ENCODE measurements at regions not wholly inside any gene's neighbourhood (a gene's known extent, or its start where the extent isn't known, plus 50 kb on each side); places are given as distances from the start of the nearest gene placed in this dataset.

DNA sequence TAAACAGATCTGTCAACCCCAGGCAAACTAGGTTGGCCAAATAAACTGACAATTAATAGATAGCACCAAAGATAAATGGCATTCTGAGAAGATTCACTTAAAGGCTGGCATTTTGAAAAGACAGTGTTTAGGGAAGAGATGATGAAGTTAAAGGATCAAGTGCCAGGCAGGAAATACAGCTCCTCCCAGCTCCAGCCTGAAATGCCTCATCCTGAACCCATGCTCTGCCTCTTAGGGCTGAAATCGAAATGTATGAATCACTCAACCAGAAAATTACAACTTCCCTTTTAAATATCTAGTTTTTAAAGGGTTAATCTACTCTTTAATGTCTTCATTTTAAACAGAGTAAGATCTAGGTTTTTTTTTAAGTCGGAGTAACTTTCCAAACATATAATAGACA lies 171.2 kb upstream of the UBL3 start:
- Histone ChIP-seq H3K79me2 (ENCODE audit: insufficient read depth, low read length) (no peaks in the 10 kb centered on the region), H2AFZ (ENCODE audit: low read depth, low read length) (no peak overlapping the region), H3K4me1 (ENCODE audit: insufficient read depth, low read length) (no peaks in the 10 kb centered on the region), H3K36me3 (ENCODE audit: insufficient read depth, low read length) (no peaks in the 10 kb centered on the region), H3K9ac (ENCODE audit: low read depth, low read length) (no peak overlapping the region), H3K4me3 (ENCODE audit: low read depth in 1 of 2, low read length in 2 of 2) (no peak overlapping the region), H3K27ac (ENCODE audit: low read length) (no peak overlapping the region), H3K4me2 (ENCODE audit: insufficient read depth, low read length) (no peak overlapping the region), H3K27me3 (ENCODE audit: insufficient read depth, low read length, poor library complexity) (peaks cover 7% of the 10 kb centered on the region), H4K20me1 (ENCODE audit: insufficient read depth, low read length) (no peaks in the 10 kb centered on the region), H3K9me3 (ENCODE audit: insufficient read depth, low read length, severe bottlenecking) (no peaks in the 10 kb centered on the region)
- TF ChIP-seq EZH2 (IDR thresholded peaks at IDR 0.05; ENCODE audit: borderline replicate concordance, low read depth, low read length, severe bottlenecking) (no peak), CTCF (IDR thresholded peaks at IDR 0.05; ENCODE audit: borderline replicate concordance, extremely low read depth, low read length, poor library complexity, severe bottlenecking) (no peak)
- ATAC-seq (ENCODE audit: insufficient read depth, low read depth): no peak
- no peak for DNase-seq

GRCh38 chr13:30020726-30021312 lies 170.4 kb upstream of the UBL3 start:
- no peak for TF ChIP-seq CTCF (IDR thresholded peaks at IDR 0.05; ENCODE audit: borderline replicate concordance, extremely low read depth, low read length, poor library complexity, severe bottlenecking)
- Histone ChIP-seq H3K9me3 (ENCODE audit: insufficient read depth, low read length, severe bottlenecking) (no peaks in the 10 kb centered on the region), H3K27me3 (ENCODE audit: insufficient read depth, low read length, poor library complexity) (peaks cover 5% of the 10 kb centered on the region), H4K20me1 (ENCODE audit: insufficient read depth, low read length) (no peaks in the 10 kb centered on the region), H3K9ac (ENCODE audit: low read depth, low read length) (no peak overlapping the region), H3K36me3 (ENCODE audit: insufficient read depth, low read length) (no peaks in the 10 kb centered on the region), H3K27ac (ENCODE audit: low read length) (no peak overlapping the region), H3K79me2 (ENCODE audit: insufficient read depth, low read length) (no peaks in the 10 kb centered on the region), H3K4me1 (ENCODE audit: insufficient read depth, low read length) (no peaks in the 10 kb centered on the region), H2AFZ (ENCODE audit: low read depth, low read length) (no peak overlapping the region), H3K4me2 (ENCODE audit: insufficient read depth, low read length) (no peak overlapping the region), H3K4me3 (ENCODE audit: low read depth in 1 of 2, low read length in 2 of 2) (no peak overlapping the region)
- DNase-seq (no peak), ATAC-seq (ENCODE audit: insufficient read depth, low read depth) (no peak)

DNA sequence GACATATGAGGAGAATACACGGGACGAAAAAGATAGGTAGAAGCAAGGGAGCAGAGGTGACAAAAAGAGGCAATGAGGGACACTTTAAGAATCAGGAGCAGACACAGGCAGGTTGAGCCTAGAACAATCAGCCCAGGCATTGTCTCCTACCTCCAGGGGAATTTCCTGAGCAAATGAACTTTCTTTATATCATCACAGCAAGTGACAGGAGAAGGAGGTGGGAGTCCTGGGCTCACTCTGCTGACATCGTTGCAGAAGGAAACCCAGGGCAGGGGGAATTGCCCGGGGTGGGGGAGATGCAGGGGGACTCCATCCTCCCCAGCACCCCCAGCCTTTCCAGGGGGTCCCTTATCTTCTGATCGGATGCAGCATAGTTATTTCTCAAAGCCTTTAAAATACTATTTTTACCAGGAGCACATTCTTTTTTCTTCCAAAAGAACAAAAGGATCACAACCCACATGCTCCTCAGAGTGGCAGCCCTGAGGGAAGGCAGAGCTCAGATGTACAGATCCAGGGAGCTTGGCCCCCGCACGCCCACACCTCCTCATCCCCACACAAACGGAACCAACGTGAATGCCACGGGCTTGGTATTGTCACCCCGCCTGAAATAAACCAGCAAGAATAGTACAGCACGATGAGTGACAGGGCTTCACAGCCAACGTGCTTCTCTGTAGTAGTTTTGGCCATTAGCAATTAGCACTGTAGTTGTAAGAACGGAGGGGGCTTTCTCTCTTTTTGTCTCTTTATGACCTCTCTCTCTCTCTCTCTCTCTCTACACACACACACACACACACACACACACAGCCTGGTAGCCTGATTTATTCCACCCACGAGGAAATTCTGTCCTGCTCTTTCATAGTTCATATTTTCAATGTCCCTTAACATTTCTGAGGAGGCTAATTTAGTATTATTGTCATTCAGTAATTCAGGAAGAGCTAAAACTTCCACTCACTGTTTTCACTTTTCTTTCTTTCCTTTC lies 169.5 kb upstream of the UBL3 start:
- H3K27ac ChIP-seq (ENCODE audit: low read length): no peak overlapping the region
- no peaks in the 10 kb centered on the region for H3K36me3 ChIP-seq (ENCODE audit: insufficient read depth, low read length)
- H3K9me3 ChIP-seq (ENCODE audit: insufficient read depth, low read length, severe bottlenecking): no peaks in the 10 kb centered on the region
- no peak for TF ChIP-seq CTCF (IDR thresholded peaks at IDR 0.05; ENCODE audit: borderline replicate concordance, extremely low read depth, low read length, poor library complexity, severe bottlenecking)
- TF ChIP-seq EZH2 (IDR thresholded peaks at IDR 0.05; ENCODE audit: borderline replicate concordance, low read depth, low read length, severe bottlenecking): no peak
- no peak overlapping the region for H2AFZ ChIP-seq (ENCODE audit: low read depth, low read length)
- no peak overlapping the region for H3K4me3 ChIP-seq (ENCODE audit: low read depth in 1 of 2, low read length in 2 of 2)
- H4K20me1 ChIP-seq (ENCODE audit: insufficient read depth, low read length): no peaks in the 10 kb centered on the region
- no peak for DNase-seq
- no peak overlapping the region for H3K4me2 ChIP-seq (ENCODE audit: insufficient read depth, low read length)
- H3K4me1 ChIP-seq (ENCODE audit: insufficient read depth, low read length): no peaks in the 10 kb centered on the region
- H3K79me2 ChIP-seq (ENCODE audit: insufficient read depth, low read length): no peaks in the 10 kb centered on the region
- H3K9ac ChIP-seq (ENCODE audit: low read depth, low read length): no peak overlapping the region
- peaks cover 4% of the 10 kb centered on the region for H3K27me3 ChIP-seq (ENCODE audit: insufficient read depth, low read length, poor library complexity)
- no peak for ATAC-seq (ENCODE audit: insufficient read depth, low read depth)
